Naive thymus-derived CD8-positive, alpha-beta T cell (primary cell): ENCODE measurements at regions not wholly inside any gene's neighbourhood (a gene's known extent, or its start where the extent isn't known, plus 50 kb on each side); places are given as distances from the start of the nearest gene placed in this dataset.

ENCODE experiments used
- ATAC-seq, 2 donors: fragments of 150-1000 bp; cut with Tn5 transposase in 1 of 2; sonication (Bioruptor Pico), chemical (Tn5 transposase) in 1 of 2; 1 replicate in 1 of 2; 2 replicates in 1 of 2; pipeline ENCODE4 v1.10.0; 2021; ENCODE audit warnings: mild to moderate bottlenecking in 2 of 2, moderate library complexity in 2 of 2
- POLR2A ChIA-PET: fragments of 350-600 bp; sonication (Branson Sonifier 250); formaldehyde crosslinking; loops from one replicate; lab custom pipeline; 2021; ENCODE audit warnings: antibody characterized with exemption; lab: Charles Lee
- DNase-seq, 10 donors: peaks; one replicate each; pipeline versions ENCODE4 v3.0.0 to v3.0.0-alpha.2; 2020 to 2022
- H3K27ac Mint-ChIP-seq, 10 donors: one replicate each; pipeline ENCODE4 v1.8.0; 2020 to 2022; ENCODE audit warnings: mild to moderate bottlenecking in 10 of 10, mixed read lengths in 10 of 10, moderate library complexity in 4 of 10, inconsistent platforms in 1 of 10
- H3K27me3 Mint-ChIP-seq, 5 donors: one replicate each; pipeline ENCODE4 v1.8.0; 2021 to 2022; ENCODE audit warnings: mixed read lengths in 5 of 5
- H3K36me3 Mint-ChIP-seq, 3 donors: one replicate each; pipeline ENCODE4 v1.8.0; 2020 to 2022; ENCODE audit warnings: mixed read lengths in 3 of 3, mild to moderate bottlenecking in 2 of 3, inconsistent platforms in 1 of 3
- H3K4me1 Mint-ChIP-seq, 4 donors: one replicate each; pipeline ENCODE4 v1.8.0; 2021 to 2022; ENCODE audit warnings: mixed read lengths in 4 of 4
- H3K4me3 Mint-ChIP-seq, 10 donors: one replicate each; pipeline ENCODE4 v1.8.0; 2020 to 2022; ENCODE audit warnings: mild to moderate bottlenecking in 10 of 10, mixed read lengths in 10 of 10, moderate library complexity in 6 of 10, inconsistent platforms in 1 of 10
- H3K9me3 Mint-ChIP-seq, 9 donors: one replicate each; pipeline ENCODE4 v1.8.0; 2020 to 2022; ENCODE audit warnings: mixed read lengths in 9 of 9, mild to moderate bottlenecking in 3 of 9, inconsistent platforms in 1 of 9, moderate library complexity in 1 of 9

DNA sequence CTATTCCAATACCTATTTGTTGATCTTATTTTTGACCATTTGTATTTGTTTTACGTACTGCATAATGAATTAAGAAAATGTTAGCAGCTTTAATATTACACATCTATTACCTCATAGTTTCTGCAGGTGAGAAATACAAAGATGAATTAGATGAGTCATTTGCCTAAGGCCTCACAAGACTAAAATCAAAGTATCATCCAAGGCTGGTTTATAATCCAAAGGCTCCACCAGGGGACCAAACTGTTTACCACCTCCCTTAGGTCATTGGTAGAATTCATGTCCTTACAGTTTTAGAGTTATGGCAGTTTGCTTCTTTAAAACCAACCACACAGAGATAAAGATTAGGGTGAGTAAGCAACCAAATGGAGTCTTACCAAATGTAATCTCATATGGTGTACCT is 848.1 kb downstream of the SLITRK6 start:
- POLR2A ChIA-PET: no interaction called here
- H3K4me1 Mint-ChIP-seq: no peaks in the 10 kb centered on the region
- H3K9me3 Mint-ChIP-seq: peaks cover 0 to 14% (median 0%) of the 10 kb centered on the region in 9 donors
- no peak overlapping the region for H3K27ac Mint-ChIP-seq
- no peaks in the 10 kb centered on the region for H3K27me3 Mint-ChIP-seq
- H3K4me3 Mint-ChIP-seq: no peak overlapping the region
- no peaks in the 10 kb centered on the region for H3K36me3 Mint-ChIP-seq
- DNase-seq: no peak
- ATAC-seq: no peak

- H3K36me3 Mint-ChIP-seq: no peaks in the 10 kb centered on the region
- H3K27ac Mint-ChIP-seq: no peak overlapping the region
- no peak for DNase-seq
- ATAC-seq: no peak
- POLR2A ChIA-PET: no interaction called here
- H3K4me3 Mint-ChIP-seq: no peak overlapping the region
- peaks cover 0 to 14% (median 2%) of the 10 kb centered on the region in 9 donors for H3K9me3 Mint-ChIP-seq
- no peaks in the 10 kb centered on the region for H3K4me1 Mint-ChIP-seq
- H3K27me3 Mint-ChIP-seq: no peaks in the 10 kb centered on the region
Observed at GRCh38 chr13:84946192-84946591, 853.0 kb downstream of the SLITRK6 start.

- Mint-ChIP-seq H3K27me3 (no peaks in the 10 kb centered on the region), H3K27ac (no peak overlapping the region), H3K9me3 (peaks cover 0 to 2% (median 0%) of the 10 kb centered on the region in 9 donors), H3K4me3 (no peak overlapping the region), H3K36me3 (no peaks in the 10 kb centered on the region), H3K4me1 (no peaks in the 10 kb centered on the region)
- ATAC-seq (no peak), DNase-seq (no peak)
- POLR2A ChIA-PET: no interaction called here
Observed at GRCh38 chr13:84940798-84941197, 858.4 kb downstream of the SLITRK6 start.

DNA sequence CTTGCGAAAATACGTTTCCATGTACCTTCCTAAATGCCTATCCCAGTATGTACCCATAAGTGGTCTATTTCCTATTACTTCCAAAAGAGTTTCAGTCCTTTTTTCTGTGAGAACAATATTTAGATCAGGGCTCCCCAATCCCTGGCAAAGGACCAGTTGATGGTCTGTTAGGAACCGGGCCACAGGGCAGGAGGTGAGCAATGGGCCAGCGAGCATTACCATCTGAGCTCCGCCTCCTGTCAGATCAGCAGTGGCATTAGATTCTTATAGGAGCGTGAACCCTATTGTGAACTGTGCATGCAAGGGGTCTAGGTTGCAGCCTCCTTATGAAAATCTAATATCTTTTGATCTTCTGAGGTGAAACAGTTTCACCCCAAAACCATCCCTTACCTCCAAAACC is 859.1 kb downstream of the SLITRK6 start:
- Mint-ChIP-seq H3K36me3 (no peaks in the 10 kb centered on the region), H3K27me3 (no peaks in the 10 kb centered on the region), H3K9me3 (peaks cover 0 to 2% (median 0%) of the 10 kb centered on the region in 9 donors), H3K4me1 (peaks cover 0 to 2% (median under 1%) of the 10 kb centered on the region in 4 donors), H3K27ac (no peak overlapping the region), H3K4me3 (no peak overlapping the region)
- POLR2A ChIA-PET: no interaction called here
- DNase-seq (no peak), ATAC-seq (no peak)

- no peaks in the 10 kb centered on the region for H3K36me3 Mint-ChIP-seq
- peaks cover 0 to 12% (median 2%) of the 10 kb centered on the region in 4 donors for H3K4me1 Mint-ChIP-seq
- H3K4me3 Mint-ChIP-seq: peak overlapping the region in 8 of 10 donors; percentile 7 to 57 (median 34)
- no peak for DNase-seq
- H3K9me3 Mint-ChIP-seq: no peaks in the 10 kb centered on the region
- no peaks in the 10 kb centered on the region for H3K27me3 Mint-ChIP-seq
- H3K27ac Mint-ChIP-seq: no peak overlapping the region
- no peak for ATAC-seq
- POLR2A ChIA-PET: no interaction called here
Observed at GRCh38 chr13:84934911-84935310, 864.3 kb downstream of the SLITRK6 start.

DNA sequence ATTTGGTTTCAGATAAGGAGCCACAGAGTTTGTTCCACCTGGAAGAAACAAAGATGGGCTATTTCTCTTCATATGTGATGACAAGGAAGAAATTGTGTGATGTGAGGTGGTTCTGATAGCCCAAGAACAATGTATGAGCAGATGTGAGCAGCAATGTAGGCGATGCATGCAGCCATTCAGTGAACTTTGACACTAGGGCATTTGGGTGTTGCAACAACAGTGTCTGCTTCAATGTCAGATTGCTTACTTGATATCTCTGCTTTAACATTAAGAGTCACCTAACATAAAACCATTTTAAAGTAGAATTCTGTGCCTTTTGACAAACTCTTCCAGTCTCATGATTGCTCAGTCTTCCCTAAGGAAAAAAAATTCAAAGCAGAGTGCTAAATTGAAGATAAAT is 865.4 kb downstream of the SLITRK6 start:
- no peak overlapping the region for H3K27ac Mint-ChIP-seq
- no peaks in the 10 kb centered on the region for H3K36me3 Mint-ChIP-seq
- no peaks in the 10 kb centered on the region for H3K27me3 Mint-ChIP-seq
- ATAC-seq (no peak), DNase-seq (no peak)
- POLR2A ChIA-PET: no interaction called here
- peaks cover 0 to 12% (median 2%) of the 10 kb centered on the region in 4 donors for H3K4me1 Mint-ChIP-seq
- H3K9me3 Mint-ChIP-seq: no peaks in the 10 kb centered on the region
- H3K4me3 Mint-ChIP-seq: no peak overlapping the region

- Mint-ChIP-seq H3K4me1 (peaks cover 0 to 12% (median 2%) of the 10 kb centered on the region in 4 donors), H3K9me3 (no peaks in the 10 kb centered on the region), H3K4me3 (no peak overlapping the region), H3K27me3 (peaks cover 0 to 2% (median 0%) of the 10 kb centered on the region in 5 donors), H3K27ac (no peak overlapping the region), H3K36me3 (no peaks in the 10 kb centered on the region)
- POLR2A ChIA-PET: no interaction called here
- DNase-seq (no peak), ATAC-seq (no peak)
Observed at GRCh38 chr13:84931264-84931663, 868.0 kb downstream of the SLITRK6 start.

- no peaks in the 10 kb centered on the region for H3K36me3 Mint-ChIP-seq
- no peaks in the 10 kb centered on the region for H3K4me1 Mint-ChIP-seq
- H3K4me3 Mint-ChIP-seq: no peak overlapping the region
- peaks cover 0 to 2% (median 0%) of the 10 kb centered on the region in 5 donors for H3K27me3 Mint-ChIP-seq
- no peak overlapping the region for H3K27ac Mint-ChIP-seq
- DNase-seq (peak in 1 of 10 donors; percentile 5), ATAC-seq (no peak)
- POLR2A ChIA-PET: no interaction called here
- no peaks in the 10 kb centered on the region for H3K9me3 Mint-ChIP-seq
Observed at GRCh38 chr13:84927442-84928169, 871.6 kb downstream of the SLITRK6 start.

DNA sequence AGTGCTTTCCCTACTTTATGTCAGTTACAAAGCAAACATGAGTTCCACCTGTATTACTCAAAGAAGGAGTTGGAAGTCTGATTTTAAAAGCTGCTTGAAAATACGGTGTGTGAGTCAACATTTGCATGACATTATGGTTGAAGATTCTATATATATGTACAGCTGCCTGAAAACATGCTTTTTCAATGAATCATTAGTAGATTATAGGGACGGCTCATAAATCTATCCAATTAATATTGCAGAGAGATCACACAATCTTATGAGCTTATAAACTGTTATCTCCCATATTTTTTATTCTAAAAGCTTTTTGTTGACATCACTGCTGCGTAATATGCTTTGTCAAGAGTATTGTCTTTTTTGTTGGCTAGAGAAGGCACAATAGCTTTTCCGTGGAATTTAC is 873.8 kb downstream of the SLITRK6 start:
- Mint-ChIP-seq H3K36me3 (no peaks in the 10 kb centered on the region), H3K27me3 (peaks cover 0 to 2% (median 0%) of the 10 kb centered on the region in 5 donors), H3K4me3 (no peak overlapping the region), H3K4me1 (no peaks in the 10 kb centered on the region), H3K27ac (no peak overlapping the region), H3K9me3 (no peaks in the 10 kb centered on the region)
- DNase-seq (no peak), ATAC-seq (no peak)
- POLR2A ChIA-PET: no interaction called here

DNA sequence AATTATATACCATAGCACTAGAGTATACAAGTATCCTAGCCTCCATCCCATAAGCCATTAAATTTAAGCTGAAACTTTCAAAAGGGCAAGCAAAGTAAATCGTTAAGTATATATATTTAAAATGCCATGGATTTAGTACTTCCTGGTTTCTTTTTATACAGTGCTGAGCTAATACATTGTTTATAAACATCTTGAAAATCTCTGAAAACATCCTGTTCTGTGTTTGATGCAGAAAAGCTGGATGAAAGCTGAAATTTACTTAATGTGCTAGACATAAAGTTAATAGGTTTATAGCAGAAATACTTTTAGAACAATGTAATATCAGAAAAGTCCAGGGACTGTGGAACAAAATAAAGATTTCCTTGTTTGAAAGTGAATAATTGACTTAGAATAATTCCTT is 875.4 kb downstream of the SLITRK6 start:
- DNase-seq (no peak), ATAC-seq (no peak)
- Mint-ChIP-seq H3K36me3 (no peaks in the 10 kb centered on the region), H3K9me3 (no peaks in the 10 kb centered on the region), H3K27ac (no peak overlapping the region), H3K4me3 (no peak overlapping the region), H3K27me3 (peaks cover 0 to 2% (median 0%) of the 10 kb centered on the region in 5 donors), H3K4me1 (no peaks in the 10 kb centered on the region)
- POLR2A ChIA-PET: no interaction called here

GRCh38 chr13:84917252-84917878 is 881.9 kb downstream of the SLITRK6 start:
- Mint-ChIP-seq H3K4me3 (no peak overlapping the region), H3K4me1 (no peaks in the 10 kb centered on the region), H3K36me3 (no peaks in the 10 kb centered on the region), H3K27me3 (no peaks in the 10 kb centered on the region), H3K27ac (no peak overlapping the region), H3K9me3 (peaks cover 0 to 3% (median 0%) of the 10 kb centered on the region in 9 donors)
- DNase-seq (no peak), ATAC-seq (no peak)
- POLR2A ChIA-PET: no interaction called here

- H3K27ac Mint-ChIP-seq: no peak overlapping the region
- H3K27me3 Mint-ChIP-seq: no peaks in the 10 kb centered on the region
- no peak overlapping the region for H3K4me3 Mint-ChIP-seq
- H3K4me1 Mint-ChIP-seq: no peaks in the 10 kb centered on the region
- no peaks in the 10 kb centered on the region for H3K36me3 Mint-ChIP-seq
- POLR2A ChIA-PET: no interaction called here
- no peak for DNase-seq
- ATAC-seq: no peak
- H3K9me3 Mint-ChIP-seq: peaks cover 0 to 8% (median 0%) of the 10 kb centered on the region in 9 donors
Observed at GRCh38 chr13:84912720-84913119, 886.5 kb downstream of the SLITRK6 start.

GRCh38 chr13:84910423-84910822 is 888.8 kb downstream of the SLITRK6 start:
- no peaks in the 10 kb centered on the region for H3K4me1 Mint-ChIP-seq
- H3K27me3 Mint-ChIP-seq: no peaks in the 10 kb centered on the region
- ATAC-seq (no peak), DNase-seq (no peak)
- H3K9me3 Mint-ChIP-seq: peaks cover 0 to 8% (median 0%) of the 10 kb centered on the region in 9 donors
- H3K27ac Mint-ChIP-seq: no peak overlapping the region
- H3K36me3 Mint-ChIP-seq: no peaks in the 10 kb centered on the region
- POLR2A ChIA-PET: no interaction called here
- H3K4me3 Mint-ChIP-seq: no peak overlapping the region
